GM19035 (cell line): ENCODE measurements at regions not wholly inside any gene's neighbourhood (a gene's known extent, or its start where the extent isn't known, plus 50 kb on each side); places are given as distances from the start of the nearest gene placed in this dataset.
"Not testable (repeated sequence)": the region's sequence is repeated elsewhere in the genome, so short reads cannot be mapped to it uniquely, and the experiment has no call there.

Experiments used
- ATAC-seq: cut with Tn5 transposase; IDR thresholded peaks from one replicate; pipeline ENCODE4 v1.9.1; 2021; ENCODE audit not compliant: unreplicated experiment

DNA sequence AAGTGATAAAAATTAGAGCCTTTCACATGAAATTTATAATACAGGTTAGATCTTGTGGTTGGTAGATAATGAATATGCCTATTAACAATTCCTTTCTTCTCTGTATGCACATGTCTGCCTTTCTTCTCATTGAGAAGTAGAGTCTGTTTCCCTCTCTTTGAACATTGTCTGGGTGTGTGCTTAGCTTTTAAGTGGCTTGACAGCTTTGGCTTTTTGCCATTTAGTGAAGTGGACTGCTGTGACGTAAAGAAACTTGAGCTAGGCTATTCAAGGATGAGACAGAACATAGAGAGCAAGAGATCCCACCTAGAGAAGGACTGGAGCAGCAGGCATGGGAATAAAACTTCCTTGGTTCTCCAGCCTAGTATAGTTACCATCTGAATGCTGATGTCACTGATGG is 996.7 kb upstream of the CELF2 start:
- no peak for ATAC-seq

DNA sequence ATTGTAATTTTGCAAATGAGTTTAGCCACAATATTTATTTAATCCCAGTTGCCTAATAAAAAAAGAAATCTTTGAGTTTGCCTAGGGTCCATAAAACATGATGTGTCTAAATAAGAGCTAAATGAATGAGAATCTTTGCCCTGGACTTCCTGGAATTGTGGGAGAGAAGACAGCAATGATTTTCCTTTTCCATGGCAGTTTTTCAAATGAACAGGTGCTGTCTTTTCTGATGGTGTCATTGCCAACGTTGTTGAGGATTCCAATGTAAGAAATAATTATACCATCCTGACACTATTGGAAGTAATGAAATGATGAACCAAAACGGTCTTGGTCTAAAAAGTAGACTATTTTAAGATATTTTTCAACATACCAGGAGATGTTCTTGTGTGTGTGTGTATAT is 984.7 kb upstream of the CELF2 start:
- ATAC-seq, result no peak

DNA sequence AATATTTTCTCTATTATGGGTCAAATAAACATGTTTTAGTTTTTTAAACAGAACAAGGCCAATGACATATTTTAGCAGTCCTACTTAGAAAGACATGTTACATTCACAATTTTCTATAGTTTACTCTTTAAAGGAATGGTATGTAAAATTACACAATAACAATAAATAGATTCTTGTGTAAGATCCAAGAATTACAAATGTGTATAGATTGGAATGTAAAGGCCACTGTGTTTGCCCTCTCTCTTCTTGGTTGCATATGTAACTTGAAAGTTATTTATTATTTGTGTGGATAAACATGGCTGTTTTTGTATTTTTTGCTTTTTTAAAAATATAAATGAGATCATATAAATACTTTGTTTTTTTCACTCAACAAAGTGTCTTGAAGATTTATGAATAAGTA is 979.3 kb upstream of the CELF2 start:
- ATAC-seq, result no peak

DNA sequence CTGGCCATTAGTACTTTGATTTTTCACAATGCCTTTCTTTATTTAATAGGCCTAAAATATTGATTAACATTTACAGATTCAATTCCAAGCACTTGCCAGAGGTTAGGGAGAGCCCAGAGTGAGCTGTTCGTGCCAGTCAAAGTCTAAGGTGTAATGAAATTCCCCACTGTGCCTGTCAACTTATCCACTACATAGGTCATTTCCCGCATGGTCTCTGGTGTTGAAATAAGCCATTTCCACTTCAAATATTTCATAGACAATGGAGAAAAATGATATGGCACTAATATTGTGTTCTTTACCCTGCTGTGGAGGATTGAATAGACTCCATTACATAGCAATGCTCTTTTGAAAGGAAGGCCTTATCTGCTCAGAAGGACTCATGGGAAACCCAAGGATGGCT is 978.1 kb upstream of the CELF2 start:
- no peak for ATAC-seq

DNA sequence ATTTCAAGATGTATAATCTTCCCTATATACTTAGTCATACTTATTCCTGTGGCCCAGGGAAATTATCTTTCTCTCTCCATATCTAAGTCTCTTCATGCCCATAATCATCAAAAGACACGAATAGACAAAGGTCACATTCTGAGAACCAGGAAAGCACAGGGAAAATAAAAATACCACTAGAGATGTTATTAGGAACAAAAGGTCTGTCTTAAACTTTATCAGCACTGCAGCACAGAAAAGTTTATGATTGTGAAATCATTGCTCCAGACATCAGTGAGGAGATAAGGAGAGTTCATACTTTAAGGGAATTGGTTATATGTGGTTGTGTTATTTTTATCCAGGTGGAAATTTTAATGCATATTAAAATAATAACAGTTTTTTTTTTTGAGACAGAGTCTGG is 974.6 kb upstream of the CELF2 start:
- no peak for ATAC-seq

DNA sequence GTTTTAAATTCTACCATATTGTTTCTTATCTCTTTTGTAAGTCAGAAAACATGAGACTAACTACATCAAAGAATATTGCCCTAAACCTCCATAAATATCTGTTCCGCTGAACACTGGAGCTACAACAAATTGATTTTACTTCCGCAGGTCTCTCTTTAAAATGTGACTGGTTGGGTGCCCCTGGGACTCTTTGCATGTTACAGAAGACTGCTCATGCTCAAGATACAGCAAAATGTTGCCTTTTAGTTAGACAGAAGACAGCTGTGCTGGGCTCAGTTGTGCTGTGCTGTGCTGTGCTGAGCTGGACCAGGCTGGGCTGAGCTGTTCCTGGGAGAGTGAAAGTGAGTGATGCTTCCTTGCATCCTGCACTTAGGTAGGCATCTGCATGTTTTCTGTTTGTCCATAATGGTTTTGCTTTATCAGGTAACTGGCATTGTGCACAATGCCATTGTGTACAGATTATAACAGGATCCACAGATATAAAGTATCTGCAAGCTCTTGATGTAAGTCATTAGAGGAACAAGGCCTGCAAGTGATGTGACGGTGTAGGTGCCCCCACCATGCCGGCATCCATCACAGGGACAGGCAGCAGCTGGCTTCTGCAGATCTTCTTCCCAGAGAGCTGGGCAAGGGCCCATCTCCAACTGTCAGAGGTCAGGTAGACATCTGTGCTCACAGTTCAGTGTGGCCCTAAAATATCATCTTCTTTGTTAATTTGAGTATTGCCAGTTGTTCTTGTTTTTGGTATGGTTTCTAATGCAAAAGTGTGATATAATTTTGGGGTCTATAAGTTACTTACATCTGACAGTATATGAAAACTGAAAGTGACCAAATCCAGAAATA is 972.5 kb upstream of the CELF2 start:
- ATAC-seq, result no peak

DNA sequence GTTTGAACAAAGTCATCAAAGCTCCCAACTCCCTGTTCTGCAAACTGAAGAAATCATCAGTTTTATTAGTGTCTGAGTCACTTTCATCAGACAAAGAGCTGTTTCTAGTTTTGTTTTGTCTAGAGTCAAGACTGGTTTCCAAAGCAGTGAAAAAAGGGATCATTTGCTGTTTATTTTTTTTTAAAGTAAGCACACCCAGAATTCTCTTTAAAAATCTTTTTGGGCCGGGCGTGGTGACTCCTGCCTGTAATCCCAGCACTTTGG is 972.0 kb upstream of the CELF2 start:
- ATAC-seq, result no peak

DNA sequence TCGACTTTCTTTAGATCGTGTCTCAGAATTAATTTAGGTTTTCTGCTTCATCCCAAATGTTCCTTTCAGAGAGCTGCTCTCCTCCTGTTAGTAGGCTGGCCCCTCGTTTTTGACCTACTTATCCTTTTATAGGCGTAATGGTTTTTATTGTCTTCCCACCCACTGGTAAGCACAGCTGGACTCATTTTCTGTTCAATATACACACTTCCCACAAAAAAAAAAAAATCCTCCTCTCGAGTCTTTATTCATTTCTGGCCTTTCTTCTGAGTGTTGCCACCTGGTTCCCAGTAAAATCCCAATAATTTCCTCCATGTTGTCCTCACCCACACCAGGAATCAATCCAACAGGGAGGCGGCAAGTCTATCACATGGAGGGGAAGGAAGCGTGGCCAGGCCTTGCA is 970.2 kb upstream of the CELF2 start:
- ATAC-seq, result no peak

DNA sequence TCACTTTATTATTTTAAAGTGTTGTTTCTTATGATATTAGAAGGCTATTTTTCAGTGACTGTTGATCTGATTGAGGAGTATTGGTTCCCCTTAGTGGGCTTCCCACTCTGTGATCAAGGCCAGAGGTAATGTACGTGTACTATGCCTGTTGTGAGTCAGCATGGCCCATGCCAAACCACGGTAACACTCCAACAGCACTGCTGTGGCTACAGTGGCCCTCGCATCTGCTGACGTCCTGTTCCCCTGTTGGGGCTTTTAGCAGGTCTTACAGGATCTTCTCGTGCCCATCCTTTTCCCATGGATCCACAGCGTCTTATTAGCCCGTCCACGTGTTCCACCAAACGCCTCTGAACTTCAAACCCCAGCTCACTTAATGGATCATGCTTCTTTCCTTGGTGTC is 964.6 kb upstream of the CELF2 start:
- ATAC-seq, result no peak

DNA sequence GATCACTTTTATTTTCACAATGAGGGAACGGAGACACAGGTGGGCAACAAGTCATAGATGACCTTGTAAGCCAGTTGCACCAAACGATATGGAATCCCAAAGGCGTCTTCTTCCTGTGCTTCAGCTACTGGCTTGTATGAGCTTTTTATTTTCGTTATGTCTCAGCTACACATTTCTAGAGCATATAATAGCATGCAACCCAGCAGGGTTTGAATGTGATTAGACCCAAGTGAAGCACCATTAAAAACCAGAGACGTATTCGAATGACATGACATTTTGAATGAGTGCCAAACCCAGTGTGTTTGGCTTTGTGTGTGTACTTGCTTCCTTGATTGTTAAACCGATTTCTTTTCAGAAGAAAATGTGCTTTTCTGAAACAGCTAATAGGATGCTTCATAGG is 963.2 kb upstream of the CELF2 start:
- ATAC-seq, result no peak

DNA sequence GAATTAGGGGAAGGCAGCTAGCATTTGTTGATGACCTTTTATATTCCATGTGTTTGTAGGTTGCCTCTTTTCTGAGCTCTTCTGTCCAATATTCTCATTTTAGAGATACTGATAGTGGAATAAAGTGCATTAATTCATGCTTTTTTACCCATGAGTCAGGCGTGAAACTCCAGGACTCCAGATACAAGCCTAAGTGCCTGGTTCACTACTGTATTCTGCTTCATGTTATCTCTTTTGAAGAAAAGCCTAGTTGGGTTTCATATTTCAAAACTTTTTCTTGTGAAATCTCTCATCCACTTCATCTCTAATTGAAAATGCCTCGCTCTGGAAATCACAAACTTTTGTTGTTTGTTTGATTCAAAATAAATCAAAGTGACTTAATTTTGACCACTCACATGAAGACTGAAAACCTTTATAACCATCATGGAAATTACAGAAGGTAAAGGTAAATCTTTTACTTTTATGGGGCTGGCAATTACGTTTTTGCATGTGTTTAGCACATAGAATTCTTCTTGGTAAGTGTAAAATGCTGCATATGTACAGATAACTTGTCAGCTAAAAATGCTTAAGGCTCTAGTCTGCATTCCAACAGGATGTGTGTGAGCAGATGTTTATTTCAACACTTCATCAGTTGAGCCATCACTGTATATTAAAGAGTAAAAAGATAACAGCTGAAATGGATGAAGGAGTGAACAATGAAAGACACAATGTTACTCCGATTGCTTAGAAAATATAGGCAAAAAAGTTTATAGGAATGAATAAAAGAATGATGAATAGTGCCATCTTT is 961.8 kb upstream of the CELF2 start:
- ATAC-seq, result no peak

DNA sequence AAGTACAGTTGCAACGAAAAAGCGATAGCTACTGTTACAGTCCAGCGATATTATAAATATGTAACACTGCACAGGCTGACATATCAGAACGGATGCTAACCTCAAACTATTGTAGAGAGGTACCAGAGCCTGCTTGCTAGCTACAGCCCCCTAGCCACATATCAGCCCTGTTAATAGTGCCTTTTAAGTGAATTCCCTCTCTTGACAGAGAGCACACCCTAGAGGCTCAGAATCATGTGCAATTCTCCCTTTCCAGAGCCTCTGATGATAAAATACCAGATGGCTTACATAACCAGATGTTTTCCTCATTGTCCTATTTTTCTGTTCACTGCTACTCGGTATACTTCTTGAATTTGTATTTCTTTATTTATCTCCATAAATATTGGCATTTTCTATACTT is 960.7 kb upstream of the CELF2 start:
- no peak for ATAC-seq

DNA sequence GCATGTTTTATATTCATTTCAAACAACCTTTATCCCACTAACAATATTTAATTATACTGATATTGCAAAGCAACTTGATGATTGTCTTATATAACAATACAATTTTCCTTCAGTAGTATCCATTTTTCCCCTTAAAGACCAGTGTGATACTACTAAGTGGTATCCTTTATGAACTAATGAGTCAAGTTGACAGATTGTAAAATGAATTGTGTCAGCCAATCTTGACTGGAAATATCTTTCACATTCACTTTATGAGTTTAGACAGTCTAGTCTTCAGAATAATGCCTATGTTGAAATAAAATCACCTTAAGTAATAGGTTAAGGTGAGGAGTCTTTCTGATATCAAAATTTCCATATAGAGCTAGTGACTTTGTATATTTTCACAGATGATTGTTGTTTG is 950.0 kb upstream of the CELF2 start:
- ATAC-seq, result no peak

DNA sequence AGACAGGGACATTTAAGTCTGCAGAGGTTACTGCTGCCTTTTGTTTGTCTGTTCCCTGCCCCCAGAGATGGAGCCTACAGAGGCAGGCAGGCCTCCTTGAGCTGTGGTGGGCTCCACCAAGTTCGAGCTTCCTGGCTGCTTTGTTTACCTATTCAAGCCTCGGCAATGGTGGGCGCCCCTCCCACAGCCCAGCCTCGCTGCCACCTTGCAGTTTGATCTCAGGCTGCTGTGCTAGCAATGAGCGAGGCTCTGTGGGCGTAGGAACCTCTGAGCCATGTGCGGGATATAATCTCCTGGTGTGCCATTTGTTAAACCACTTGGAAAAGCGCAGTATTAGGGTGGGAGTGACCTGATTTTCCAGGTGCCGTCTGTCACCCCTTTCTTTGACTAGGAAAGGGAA is 942.8 kb upstream of the CELF2 start:
- not testable (repeated sequence) for ATAC-seq

DNA sequence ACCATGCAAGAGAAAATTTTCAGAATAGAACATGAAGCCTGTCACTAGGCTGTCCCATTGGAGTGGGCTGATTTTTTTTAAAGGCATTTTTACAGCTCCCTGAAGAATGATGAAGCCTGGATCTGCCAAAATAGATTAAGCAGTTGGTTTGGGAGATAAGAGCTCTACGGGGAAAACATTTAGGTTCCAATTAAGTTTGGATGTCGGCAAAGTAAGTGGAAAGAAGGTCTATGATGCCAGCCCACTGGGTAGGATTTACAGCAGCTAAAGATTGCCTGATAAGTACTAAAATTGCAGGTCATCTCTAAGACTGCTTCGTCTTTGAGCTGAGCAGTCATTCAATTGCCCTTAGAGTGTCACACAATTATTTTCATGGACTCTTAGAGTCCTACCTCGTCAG is 939.2 kb upstream of the CELF2 start:
- ATAC-seq, result no peak

DNA sequence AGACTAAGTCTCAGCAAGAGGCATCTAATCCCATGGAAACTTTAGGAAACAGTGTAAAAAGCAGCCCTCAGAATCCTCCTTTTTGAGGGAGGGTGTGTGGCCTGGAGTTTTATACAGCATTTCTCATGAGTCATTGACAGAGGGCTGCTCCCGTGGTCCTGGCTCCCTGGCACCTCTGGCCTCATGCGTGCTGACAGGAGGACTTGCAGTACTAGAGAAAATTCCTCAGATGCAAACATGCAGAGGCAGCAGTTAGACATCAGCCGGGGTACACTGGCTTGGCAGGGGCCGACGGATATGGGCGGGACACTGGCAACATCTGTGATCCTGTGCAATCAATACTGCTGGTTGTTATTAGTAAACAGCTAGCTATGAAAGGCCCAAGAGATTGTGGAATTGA is 925.1 kb upstream of the CELF2 start:
- ATAC-seq, result no peak

DNA sequence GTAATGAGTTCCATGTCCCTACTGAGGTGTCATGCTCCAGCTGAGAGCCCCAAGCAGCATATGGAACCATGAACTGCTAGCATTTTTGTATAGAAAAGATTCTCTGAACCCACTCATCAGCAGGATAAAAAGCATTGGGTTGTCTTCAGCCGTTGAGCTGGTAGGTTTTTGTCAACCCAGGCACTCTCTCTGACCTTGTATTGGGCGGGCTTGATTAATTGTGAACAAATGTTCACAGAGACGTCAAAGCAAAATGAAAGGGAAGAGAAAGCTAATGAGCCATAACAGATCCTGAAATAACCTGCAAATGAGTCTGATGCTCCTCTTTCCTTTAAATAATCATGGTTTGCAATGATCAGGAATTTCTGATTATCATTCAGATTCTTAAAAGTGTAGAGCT is 924.7 kb upstream of the CELF2 start:
- ATAC-seq, result no peak

DNA sequence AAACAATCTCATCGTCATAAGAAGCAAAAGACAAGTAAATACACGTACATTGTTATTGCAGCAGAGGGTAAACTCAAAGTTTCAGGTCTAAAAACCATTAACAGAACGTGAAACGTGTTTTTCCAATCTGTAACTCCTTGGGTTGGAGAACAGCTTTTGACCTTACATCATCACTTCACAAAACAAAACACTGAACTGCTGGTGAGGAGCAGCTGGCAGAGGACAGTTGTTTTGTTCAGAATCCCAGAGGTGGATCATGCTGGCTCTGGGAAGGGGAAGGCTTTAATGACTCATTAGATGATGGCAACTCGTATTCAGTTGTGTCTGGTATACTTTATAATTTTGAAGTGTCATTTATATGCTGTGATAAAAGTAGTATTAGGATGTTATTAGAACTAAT is 923.0 kb upstream of the CELF2 start:
- no peak for ATAC-seq

DNA sequence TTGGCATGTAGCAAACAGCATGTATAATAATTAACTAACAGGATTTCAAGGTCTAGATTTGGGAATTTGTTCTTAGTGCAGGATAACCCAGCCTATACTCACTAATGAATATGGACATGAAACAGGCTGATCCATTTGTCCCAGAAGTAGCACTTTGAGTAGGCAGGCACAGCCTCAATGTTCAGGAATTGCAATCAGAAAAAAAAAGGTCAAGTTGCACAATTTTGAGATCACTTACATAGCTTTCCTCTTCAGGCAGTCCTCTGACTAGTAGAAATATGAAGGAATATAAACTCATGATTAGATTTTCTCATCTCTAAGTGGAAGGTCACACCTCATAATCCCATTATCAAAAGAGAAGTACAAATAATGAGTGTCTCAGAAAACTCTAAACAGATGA is 921.4 kb upstream of the CELF2 start:
- ATAC-seq, result no peak

DNA sequence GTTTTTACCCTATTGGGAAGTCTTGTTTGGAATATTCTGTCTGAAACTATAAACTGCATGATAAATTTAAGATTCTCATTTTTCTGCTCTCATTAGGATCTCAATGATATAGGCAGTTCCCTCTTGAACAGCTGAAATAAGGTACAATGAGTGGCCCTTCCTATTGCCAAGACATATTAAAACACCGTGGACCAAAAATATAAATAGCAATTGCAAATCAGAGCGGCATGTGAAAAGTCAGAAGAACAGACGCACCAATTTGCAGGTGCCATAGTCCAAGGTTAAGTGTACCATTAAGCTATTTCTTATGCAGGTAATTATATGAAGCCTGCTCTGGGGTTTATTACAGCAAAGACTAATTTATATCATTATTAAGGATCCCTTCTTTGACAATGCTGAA is 920.8 kb upstream of the CELF2 start:
- no peak for ATAC-seq

DNA sequence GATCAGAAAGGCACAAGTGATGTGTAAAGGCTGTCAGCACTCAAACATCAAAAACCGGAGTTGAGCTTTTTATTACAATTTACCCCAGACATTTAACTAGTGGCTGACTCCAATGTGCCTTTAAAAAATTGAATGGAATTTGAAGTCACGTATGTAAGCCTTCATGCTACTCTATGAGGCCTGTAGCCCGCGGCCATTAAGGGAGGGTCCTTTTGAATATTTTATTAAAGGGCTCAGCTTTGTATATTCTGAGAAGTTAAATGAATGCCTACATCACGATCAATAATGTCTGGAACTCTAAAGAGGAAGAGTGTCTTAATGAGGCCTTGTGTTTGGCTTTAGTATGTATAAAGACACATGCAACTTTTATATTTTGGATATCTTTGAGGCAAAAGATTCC is 916.6 kb upstream of the CELF2 start:
- no peak for ATAC-seq

DNA sequence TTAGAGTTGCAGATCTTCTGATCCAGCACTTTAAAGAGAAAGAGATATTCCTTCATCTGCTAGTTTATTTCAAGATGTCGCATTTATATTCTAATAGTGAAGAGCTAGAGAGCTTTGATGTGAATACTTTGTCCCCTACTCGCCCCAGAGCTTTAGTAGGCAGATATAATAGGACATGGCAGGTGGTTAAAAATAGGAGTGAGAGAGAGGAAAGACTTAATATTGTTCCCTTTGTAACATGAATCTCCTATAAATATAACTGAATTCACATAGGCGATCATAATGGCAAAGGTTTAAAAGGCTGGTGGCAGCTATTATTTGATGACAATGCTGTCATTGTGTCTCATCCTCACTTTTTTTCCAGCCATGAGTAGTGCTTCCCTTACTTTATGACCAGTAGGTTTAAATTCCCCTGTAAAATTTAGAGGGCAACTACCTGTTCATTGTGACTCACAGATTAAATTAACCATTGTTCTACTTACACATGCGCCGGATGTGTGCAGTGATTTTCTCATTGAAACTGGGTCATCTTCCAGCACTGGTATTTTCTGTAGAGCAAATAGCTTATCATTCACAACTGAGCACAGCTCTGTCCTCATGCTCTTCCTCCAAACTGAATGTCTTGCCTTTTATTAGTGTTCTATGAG is 906.7 kb upstream of the CELF2 start:
- ATAC-seq, result no peak
